HCT116 (cell line): ENCODE measurements at regions not wholly inside any gene's neighbourhood (a gene's known extent, or its start where the extent isn't known, plus 50 kb on each side); places are given as distances from the start of the nearest gene placed in this dataset.

Source experiments
- ATAC-seq: fragments of 200-7000 bp; cut with Tn5 transposase; 2 replicates; pipeline ENCODE4 v1.9.1; 2020; ENCODE audit warnings: mild to moderate bottlenecking, moderate library complexity
- BruUV-seq: library from RNA; stranded (reverse); fragments of 400-500 nt; replicated peaks from 2 replicates; lab custom pipeline; 2021; lab: Mats Ljungman, UMichigan
- CTCF ChIA-PET: fragments of 300-600 bp; sonication (Branson Sonifier 250); formaldehyde crosslinking; loops from one replicate; lab custom pipeline; 2021; ENCODE audit warnings: antibody characterized with exemption; lab: Charles Lee
- POLR2A ChIA-PET: fragments of 300-600, 350-600 bp; sonication (Branson Sonifier 250); formaldehyde crosslinking; loops from one replicate; lab custom pipeline; 2021; ENCODE audit warnings: antibody characterized with exemption; lab: Charles Lee
- RAD21 ChIA-PET, 2 experiments: fragments of 300-600 bp; sonication (Branson Sonifier 250); formaldehyde crosslinking; loops; one replicate each; lab custom pipeline; 2023; ENCODE audit warnings: low total read pairs in 2 of 2; ENCODE audit not compliant: uncharacterized antibody in 2 of 2, unreplicated experiment in 2 of 2, low non-redundant PET in 1 of 2; lab: Charles Lee
- DNase-seq: peaks from one replicate; pipeline ENCODE4 v3.0.0-alpha.2; 2010; ENCODE audit warnings: low read depth, low spot score
- H2AFZ ChIP-seq: fragments of 200-600 bp; shearing (Covaris generic), sonication (generic); 2 replicates; pipeline ENCODE4 v1.6.1; 2017; ENCODE audit warnings: low read depth, mixed run types, mixed read lengths, antibody characterized with exemption, low read length; ENCODE audit not compliant: poor library complexity, severe bottlenecking
- H3K27ac ChIP-seq: 2 replicates; pipeline ENCODE4 v1.5.1; 2012; ENCODE audit warnings: low read depth, low read length
- H3K27me3 ChIP-seq: fragments of 200-600 bp; sonication (generic); 2 replicates; pipeline ENCODE4 v1.6.1; 2016; ENCODE audit warnings: mixed run types, low read length, mixed read lengths; ENCODE audit not compliant: insufficient read depth
- H3K36me3 ChIP-seq, 2 experiments: fragments of 200-500 bp in 1 of 2; fragments of 200-600 bp in 1 of 2; sonication (Bioruptor generic) in 1 of 2; sonication (generic) in 1 of 2; 2 replicates each; pipeline versions ENCODE4 v1.5.1 to v1.6.1; 2014 to 2016; ENCODE audit warnings: low read length in 2 of 2, inconsistent platforms in 1 of 2, mixed read lengths in 1 of 2, mixed run types in 1 of 2; ENCODE audit not compliant: insufficient read depth in 2 of 2, control insufficient read depth in 1 of 2
- H3K4me1 ChIP-seq, 2 experiments: fragments of 200-600 bp in 1 of 2; sonication (generic) in 1 of 2; 2 replicates each; pipeline versions ENCODE4 v1.5.1 to v1.6.1; 2012 to 2017; ENCODE audit warnings: low read length in 2 of 2, inconsistent platforms in 1 of 2, mild to moderate bottlenecking in 1 of 2, mixed read lengths in 1 of 2, mixed run types in 1 of 2, moderate library complexity in 1 of 2; ENCODE audit not compliant: insufficient read depth in 2 of 2, control insufficient read depth in 1 of 2
- H3K4me2 ChIP-seq: fragments of 200-600 bp; sonication (generic); 2 replicates; pipeline ENCODE4 v1.6.1; 2017; ENCODE audit warnings: mixed run types, low read length, mixed read lengths
- H3K4me3 ChIP-seq, 2 experiments: fragments of 200-600 bp in 1 of 2; sonication (generic) in 1 of 2; replicated peaks in 1 of 2; 2 replicates each; pipeline ENCODE4 v1.5.1; 2011 to 2016; ENCODE audit warnings: low read length in 2 of 2, control low read depth in 1 of 2, low read depth in 1 of 2, mild to moderate bottlenecking in 1 of 2, mixed read lengths in 1 of 2, mixed run types in 1 of 2
- H3K79me2 ChIP-seq: fragments of 200-600 bp; sonication (generic); 2 replicates; pipeline ENCODE4 v1.6.1; 2017; ENCODE audit warnings: mild to moderate bottlenecking, mixed run types, low read length, moderate library complexity, mixed read lengths; ENCODE audit not compliant: insufficient read depth
- H3K9ac ChIP-seq: fragments of 200-600 bp; sonication (generic); 2 replicates; pipeline ENCODE4 v1.6.1; 2016; ENCODE audit warnings: low read length, mixed read lengths
- H3K9me2 ChIP-seq: fragments of 200-600 bp; sonication (generic), shearing (Covaris generic); 2 replicates; pipeline ENCODE4 v1.6.1; 2017; ENCODE audit warnings: mixed run types, mild to moderate bottlenecking, moderate library complexity; ENCODE audit not compliant: insufficient read depth
- H3K9me3 ChIP-seq, 2 experiments: fragments of 200-500 bp in 1 of 2; fragments of 200-600 bp in 1 of 2; sonication (Bioruptor generic) in 1 of 2; sonication (generic) in 1 of 2; 2 replicates each; pipeline ENCODE4 v1.6.1; 2014 to 2017; ENCODE audit warnings: low read length in 2 of 2, mixed read lengths in 2 of 2, inconsistent platforms in 1 of 2, low read depth in 1 of 2, mild to moderate bottlenecking in 1 of 2, mixed run types in 1 of 2, moderate library complexity in 1 of 2; ENCODE audit not compliant: control insufficient read depth in 1 of 2, insufficient read depth in 1 of 2
- H4K20me1 ChIP-seq: fragments of 200-600 bp; sonication (generic), shearing (Covaris generic); 2 replicates; pipeline ENCODE4 v1.6.1; 2017; ENCODE audit warnings: mixed run types, mild to moderate bottlenecking, moderate library complexity; ENCODE audit not compliant: insufficient read depth
- CTCF ChIP-seq, 3 experiments: fragments of 200-600 bp in 1 of 3; sonication (generic) in 1 of 3; IDR thresholded peaks in 2 of 3; conservative IDR thresholded peaks in 1 of 3; 2 replicates each; pipeline ENCODE4 v1.5.1; 2012 to 2017; ENCODE audit warnings: low read depth in 2 of 3, low read length in 2 of 3, antibody characterized with exemption in 1 of 3, borderline replicate concordance in 1 of 3, control low read depth in 1 of 3, mild to moderate bottlenecking in 1 of 3, mixed read lengths in 1 of 3, mixed run types in 1 of 3, moderate library complexity in 1 of 3; ENCODE audit not compliant: insufficient read depth in 1 of 3
- EZH2 ChIP-seq: fragments of 200-600 bp; sonication (generic); IDR thresholded peaks from 2 replicates; pipeline ENCODE4 v1.6.1; 2017; ENCODE audit warnings: antibody characterized with exemption, mixed run types
- EZH2phosphoT487 ChIP-seq: fragments of 200-600 bp; IDR thresholded peaks from 2 replicates; pipeline ENCODE4 v1.6.1; 2018; ENCODE audit warnings: antibody characterized with exemption, borderline replicate concordance
- JUND ChIP-seq: IDR thresholded peaks from 2 replicates; pipeline ENCODE4 v1.6.1; 2012
- POLR2AphosphoS5 ChIP-seq: IDR thresholded peaks from 2 replicates; pipeline ENCODE4 v1.6.1; 2011; ENCODE audit warnings: mild to moderate bottlenecking, low read depth, low read length, moderate library complexity
- RAD21 ChIP-seq: IDR thresholded peaks from 2 replicates; pipeline ENCODE4 v1.6.1; 2012; ENCODE audit warnings: low read depth, mild to moderate bottlenecking
- REST ChIP-seq: IDR thresholded peaks from 2 replicates; pipeline ENCODE4 v1.6.1; 2012; ENCODE audit warnings: low read depth
- SIN3A ChIP-seq: IDR thresholded peaks from 2 replicates; pipeline ENCODE4 v1.6.1; 2012; ENCODE audit warnings: low read depth
- SP1 ChIP-seq: IDR thresholded peaks from 2 replicates; pipeline ENCODE4 v1.6.1; 2012; ENCODE audit warnings: low read depth
- TCF7L2 ChIP-seq: IDR thresholded peaks from 2 replicates; pipeline ENCODE4 v1.7.0; 2011; ENCODE audit warnings: borderline replicate concordance, inconsistent platforms; ENCODE audit not compliant: insufficient read depth, insufficient read length; ENCODE audit errors: extremely low read depth
- ZNF274 ChIP-seq: fragments of 200-500 bp; sonication (Bioruptor generic); IDR thresholded peaks from 2 replicates; pipeline ENCODE4 v1.6.1; 2014; ENCODE audit warnings: mild to moderate bottlenecking, low read depth, low read length, inconsistent platforms
- intact Hi-C: fragments of 100-400 bp; cut with micrococcal nuclease; formaldehyde crosslinking; loops from 2 replicates; pipeline ENCODE4 v1.10.0; 2022
- TF ChIP-seq, protein P1 (sequence below): IDR thresholded peaks from 2 replicates; pipeline ENCODE4 v1.6.1; 2012

- Histone ChIP-seq H3K9ac (no peak overlapping the region), H3K4me3 (no peak overlapping the region), H3K79me2 (no peaks in the 10 kb centered on the region), H3K4me1 (no peaks in the 10 kb centered on the region), H3K27me3 (no peaks in the 10 kb centered on the region), H2AFZ (no peak overlapping the region), H3K4me2 (no peak overlapping the region), H3K27ac (no peak overlapping the region), H3K9me3 (no peaks in the 10 kb centered on the region), H3K36me3 (no peaks in the 10 kb centered on the region), H3K9me2 (no peaks in the 10 kb centered on the region), H4K20me1 (no peaks in the 10 kb centered on the region)
- ATAC-seq = no peak
- intact Hi-C loops = no loop called here
- no peak for TF ChIP-seq RAD21
- TF ChIP-seq POLR2AphosphoS5 = no peak
- TF ChIP-seq SIN3A = no peak
- TF ChIP-seq JUND = no peak
- TF ChIP-seq, protein P1, sequence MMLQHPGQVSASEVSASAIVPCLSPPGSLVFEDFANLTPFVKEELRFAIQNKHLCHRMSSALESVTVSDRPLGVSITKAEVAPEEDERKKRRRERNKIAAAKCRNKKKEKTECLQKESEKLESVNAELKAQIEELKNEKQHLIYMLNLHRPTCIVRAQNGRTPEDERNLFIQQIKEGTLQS = no peak
- no peak for TF ChIP-seq SP1
- TF ChIP-seq EZH2phosphoT487 = no peak
- no peak for TF ChIP-seq CTCF (IDR thresholded peaks at IDR 0.05 in 2 of 3, conservative IDR thresholded peaks at IDR 0.05 in 1 of 3; ENCODE audit: borderline replicate concordance in 1 of 3, insufficient read depth in 1 of 3, low read depth in 2 of 3, low read length in 2 of 3)
- TF ChIP-seq ZNF274 = no peak
- no peak for TF ChIP-seq REST
- no peak for TF ChIP-seq EZH2
- no peak for TF ChIP-seq TCF7L2
- no TSS peak for BruUV-seq
- RAD21 ChIA-PET = no interaction called here
- CTCF ChIA-PET = no interaction called here
- POLR2A ChIA-PET = no interaction called here
- DNase-seq = no peak
Measured at GRCh38 chr11:92678008-92678611, 291.3 kb upstream of the MTNR1B start.
